Esophagus muscularis mucosa (tissue), 4 donors: ENCODE measurements at regions not wholly inside any gene's neighbourhood (a gene's known extent, or its start where the extent isn't known, plus 50 kb on each side); places are given as distances from the start of the nearest gene placed in this dataset.

Experiments used
- DNase-seq: peaks from one replicate; pipeline ENCODE4 v3.0.0-alpha.2; 2017; ENCODE audit errors: extremely low spot score
- H3K27ac ChIP-seq, 4 donors: fragments of 200-600 bp; sonication (generic); replicated peaks in 1 of 4; 1 replicate in 3 of 4; 2 replicates in 1 of 4; pipeline ENCODE4 v1.5.1; 2016 to 2019; ENCODE audit warnings: mild to moderate bottlenecking in 1 of 4
- H3K27me3 ChIP-seq, 4 donors: fragments of 200-600 bp; sonication (generic); one replicate each; pipeline versions ENCODE4 v1.5.1 to v1.6.0; 2016 to 2019
- H3K36me3 ChIP-seq, 4 donors: fragments of 200-600 bp; sonication (generic); one replicate each; pipeline ENCODE4 v1.5.1; 2016 to 2019
- H3K4me1 ChIP-seq, 4 donors: fragments of 200-600 bp; sonication (generic); one replicate each; pipeline ENCODE4 v1.5.1; 2016 to 2019
- H3K4me3 ChIP-seq, 4 donors: fragments of 200-600 bp; sonication (generic); 1 replicate in 2 of 4; 2 replicates in 2 of 4; pipeline ENCODE4 v1.5.1; 2016 to 2019; ENCODE audit warnings: mild to moderate bottlenecking in 4 of 4, moderate library complexity in 1 of 4
- H3K9me3 ChIP-seq, 4 donors: fragments of 200-600 bp; sonication (generic); 1 replicate in 3 of 4; 2 replicates in 1 of 4; pipeline ENCODE4 v1.5.1; 2016 to 2019
- EP300 ChIP-seq: sonication (generic); formaldehyde crosslinking; IDR thresholded peaks from one replicate; pipeline ENCODE4 v1.6.1; 2017; ENCODE audit warnings: antibody characterized with exemption
- POLR2A ChIP-seq: fragments of 450-650 bp; IDR thresholded peaks from one replicate; pipeline ENCODE4 v1.6.1; 2017; ENCODE audit warnings: antibody characterized with exemption, moderate library complexity, mild to moderate bottlenecking, low read depth
- POLR2AphosphoS5 ChIP-seq, 2 donors: sonication (generic); formaldehyde crosslinking; IDR thresholded peaks; one replicate each; pipeline ENCODE4 v1.6.1; 2017; ENCODE audit warnings: antibody characterized with exemption in 2 of 2
- WGBS: methylation state at CpG from one replicate; pipeline ENCODE4 v1.1.5; 2018; 5-methylcytosine and 5-hydroxymethylcytosine counted together
- intact Hi-C: fragments of 100-400 bp; cut with DNase I; formaldehyde crosslinking; loops from one replicate; pipeline ENCODE4 v1.15.1; 2023
- TF ChIP-seq, protein P1 (sequence below), 3 experiments: fragments of 200-600 bp in 2 of 3; fragments of 450-650 bp in 1 of 3; sonication (generic) in 2 of 3; IDR thresholded peaks; one replicate each; pipeline ENCODE4 v1.5.1; 2017 to 2019; ENCODE audit warnings: antibody characterized with exemption in 3 of 3, mild to moderate bottlenecking in 2 of 3, moderate library complexity in 1 of 3

GRCh38 chr1:172946814-172947507 is 103.8 kb downstream of the TNFSF18 start:
- H3K4me1 ChIP-seq = peaks cover 0 to 39% (median 14%) of the 10 kb centered on the region in 4 donors
- H3K36me3 ChIP-seq = no peaks in the 10 kb centered on the region
- H3K27ac ChIP-seq = no peak overlapping the region
- DNase-seq = no peak
- intact Hi-C loops = no loop called here
- H3K9me3 ChIP-seq = no peaks in the 10 kb centered on the region
- H3K4me3 ChIP-seq = no peak overlapping the region
- WGBS = 84% methylated on average over 2 of the region's 2 CpGs
- no peaks in the 10 kb centered on the region for H3K27me3 ChIP-seq
- TF ChIP-seq EP300 (no peak), POLR2A (no peak), POLR2AphosphoS5 (IDR thresholded peaks at IDR 0.05) (no peak)
- TF ChIP-seq, protein P1, sequence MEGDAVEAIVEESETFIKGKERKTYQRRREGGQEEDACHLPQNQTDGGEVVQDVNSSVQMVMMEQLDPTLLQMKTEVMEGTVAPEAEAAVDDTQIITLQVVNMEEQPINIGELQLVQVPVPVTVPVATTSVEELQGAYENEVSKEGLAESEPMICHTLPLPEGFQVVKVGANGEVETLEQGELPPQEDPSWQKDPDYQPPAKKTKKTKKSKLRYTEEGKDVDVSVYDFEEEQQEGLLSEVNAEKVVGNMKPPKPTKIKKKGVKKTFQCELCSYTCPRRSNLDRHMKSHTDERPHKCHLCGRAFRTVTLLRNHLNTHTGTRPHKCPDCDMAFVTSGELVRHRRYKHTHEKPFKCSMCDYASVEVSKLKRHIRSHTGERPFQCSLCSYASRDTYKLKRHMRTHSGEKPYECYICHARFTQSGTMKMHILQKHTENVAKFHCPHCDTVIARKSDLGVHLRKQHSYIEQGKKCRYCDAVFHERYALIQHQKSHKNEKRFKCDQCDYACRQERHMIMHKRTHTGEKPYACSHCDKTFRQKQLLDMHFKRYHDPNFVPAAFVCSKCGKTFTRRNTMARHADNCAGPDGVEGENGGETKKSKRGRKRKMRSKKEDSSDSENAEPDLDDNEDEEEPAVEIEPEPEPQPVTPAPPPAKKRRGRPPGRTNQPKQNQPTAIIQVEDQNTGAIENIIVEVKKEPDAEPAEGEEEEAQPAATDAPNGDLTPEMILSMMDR (IDR thresholded peaks at IDR 0.05) = no peak

- intact Hi-C loops = no loop called here
- 86% methylated on average over 1 of the region's 1 CpG for WGBS
- H3K27ac ChIP-seq = no peak overlapping the region
- H3K27me3 ChIP-seq = no peaks in the 10 kb centered on the region
- H3K36me3 ChIP-seq = no peaks in the 10 kb centered on the region
- no peak for DNase-seq
- peaks cover 0 to 41% (median 11%) of the 10 kb centered on the region in 4 donors for H3K4me1 ChIP-seq
- TF ChIP-seq POLR2A (no peak), POLR2AphosphoS5 (IDR thresholded peaks at IDR 0.05) (no peak), EP300 (no peak)
- TF ChIP-seq, protein P1 (IDR thresholded peaks at IDR 0.05) = no peak
- H3K4me3 ChIP-seq = no peak overlapping the region
- no peaks in the 10 kb centered on the region for H3K9me3 ChIP-seq
These were observed 102.3 kb downstream of the TNFSF18 start for GRCh38 chr1:172948457-172948856.

DNA sequence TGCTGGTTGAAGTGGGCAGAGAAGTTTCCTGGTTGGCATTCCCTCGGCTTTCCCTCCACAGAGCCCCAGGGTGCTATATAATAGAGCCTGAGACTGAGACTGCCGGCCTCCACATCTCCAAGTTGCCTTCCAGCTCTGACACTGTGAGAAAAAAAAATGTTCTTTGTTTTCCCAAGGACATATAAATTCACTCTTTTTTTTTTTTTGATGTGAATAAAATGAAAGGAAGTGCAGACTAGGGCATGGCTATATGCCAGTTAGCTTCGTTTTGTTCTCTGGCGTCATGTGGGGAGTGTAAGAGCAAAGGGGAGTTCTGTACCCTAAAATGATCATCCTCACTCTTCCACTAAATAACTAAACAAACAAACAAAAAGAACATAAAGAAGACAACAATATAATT is 101.6 kb downstream of the TNFSF18 start:
- Histone ChIP-seq H3K36me3 (no peaks in the 10 kb centered on the region), H3K4me3 (no peak overlapping the region), H3K27me3 (no peaks in the 10 kb centered on the region), H3K27ac (no peak overlapping the region), H3K4me1 (peaks cover 0 to 40% (median 11%) of the 10 kb centered on the region in 4 donors), H3K9me3 (no peaks in the 10 kb centered on the region)
- TF ChIP-seq, protein P1 (IDR thresholded peaks at IDR 0.05) = no peak
- no peak for TF ChIP-seq POLR2AphosphoS5 (IDR thresholded peaks at IDR 0.05)
- no peak for TF ChIP-seq EP300
- TF ChIP-seq POLR2A = no peak
- 65% methylated on average over 4 of the region's 4 CpGs for WGBS
- intact Hi-C loops = no loop called here
- DNase-seq = no peak

DNA sequence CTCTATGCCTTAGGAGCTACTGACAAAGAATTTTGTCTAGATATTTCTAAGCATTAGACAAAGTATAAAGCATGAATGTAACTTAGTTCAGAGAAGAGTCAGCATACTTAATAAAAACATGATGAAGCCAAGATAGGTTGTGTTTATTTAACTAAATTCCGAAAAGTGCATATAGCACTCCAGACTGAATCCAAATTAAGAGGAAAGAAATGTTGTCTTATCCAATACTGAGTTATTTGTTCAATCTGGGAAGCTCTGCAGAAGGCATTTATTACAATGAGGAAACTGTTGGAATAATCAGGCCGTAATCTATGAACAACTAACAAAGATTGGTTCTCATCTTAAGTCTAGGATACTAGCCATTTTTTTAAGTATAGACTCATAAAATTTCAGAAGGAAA is 100.2 kb downstream of the TNFSF18 start:
- intact Hi-C loops = no loop called here
- DNase-seq = no peak
- H3K4me1 ChIP-seq = peaks cover 0 to 26% (median 2%) of the 10 kb centered on the region in 4 donors
- H3K27me3 ChIP-seq = no peaks in the 10 kb centered on the region
- no peaks in the 10 kb centered on the region for H3K36me3 ChIP-seq
- no peak overlapping the region for H3K4me3 ChIP-seq
- TF ChIP-seq EP300 (no peak), POLR2A (no peak), POLR2AphosphoS5 (IDR thresholded peaks at IDR 0.05) (no peak)
- TF ChIP-seq, protein P1 (IDR thresholded peaks at IDR 0.05) = no peak
- no peak overlapping the region for H3K27ac ChIP-seq
- WGBS = 56% methylated on average over 2 of the region's 2 CpGs
- no peaks in the 10 kb centered on the region for H3K9me3 ChIP-seq
